B cell (primary cell): ENCODE measurements at regions not wholly inside any gene's neighbourhood (a gene's known extent, or its start where the extent isn't known, plus 50 kb on each side); places are given as distances from the start of the nearest gene placed in this dataset.

ENCODE experiments used
- ATAC-seq: fragments of 200-7000 bp; cut with Tn5 transposase; one replicate; pipeline ENCODE4 v1.10.0; 2021; ENCODE audit warnings: low read depth, mild to moderate bottlenecking, moderate number of reproducible peaks, moderate library complexity
- CTCF ChIA-PET: fragments of 350-600 bp; sonication (Branson Sonifier 250); formaldehyde crosslinking; loops from one replicate; lab custom pipeline; 2021; ENCODE audit warnings: antibody characterized with exemption, inconsistent platforms; lab: Charles Lee
- POLR2A ChIA-PET: fragments of 350-600 bp; sonication (Branson Sonifier 250); formaldehyde crosslinking; loops from one replicate; lab custom pipeline; 2021; ENCODE audit warnings: antibody characterized with exemption; lab: Charles Lee
- DNase-seq: peaks from one replicate; pipeline ENCODE4 v3.0.0; 2013
- H2AFZ ChIP-seq: 2 replicates; pipeline ENCODE4 v1.6.1; 2012; ENCODE audit warnings: mild to moderate bottlenecking, low read depth, low read length; ENCODE audit not compliant: insufficient read depth, poor library complexity, severe bottlenecking
- H3K27ac ChIP-seq, 2 donors: 1 replicate in 1 of 2; 2 replicates in 1 of 2; pipeline ENCODE4 v1.5.1; 2012 to 2013; ENCODE audit warnings: low read length in 2 of 2, mild to moderate bottlenecking in 2 of 2, moderate library complexity in 1 of 2
- H3K27me3 ChIP-seq, 4 experiments: fragments of 200-600 bp in 1 of 4; sonication (generic) in 1 of 4; replicated peaks in 1 of 4; 1 replicate in 2 of 4; 2 replicates in 2 of 4; pipeline versions ENCODE4 v1.6.1 to v1.7.0; 2013 to 2016; ENCODE audit warnings: low read length in 3 of 4, mild to moderate bottlenecking in 2 of 4, mixed read lengths in 1 of 4, moderate library complexity in 1 of 4; ENCODE audit not compliant: insufficient read depth in 4 of 4, control insufficient read depth in 3 of 4; ENCODE audit errors: control extremely low read depth in 1 of 4
- H3K36me3 ChIP-seq, 2 experiments: replicated peaks in 1 of 2; 1 replicate in 1 of 2; 2 replicates in 1 of 2; pipeline versions ENCODE4 v1.6.1 to v1.7.1; 2013; ENCODE audit warnings: low read length in 1 of 2; ENCODE audit not compliant: insufficient read depth in 2 of 2, control insufficient read depth in 1 of 2; ENCODE audit errors: control extremely low read depth in 1 of 2, extremely low read depth in 1 of 2
- H3K4me1 ChIP-seq, 2 donors: fragments of 200-600 bp in 1 of 2; sonication (generic) in 1 of 2; 1 replicate in 1 of 2; 2 replicates in 1 of 2; pipeline versions ENCODE4 v1.5.1 to v1.6.1; 2013 to 2017; ENCODE audit warnings: low read length in 2 of 2; ENCODE audit not compliant: control insufficient read depth in 2 of 2, insufficient read depth in 2 of 2
- H3K4me2 ChIP-seq: replicated peaks from 2 replicates; pipeline ENCODE3; 2012; ENCODE audit warnings: mild to moderate bottlenecking, low read depth, low read length; ENCODE audit not compliant: poor library complexity, severe bottlenecking
- H3K4me3 ChIP-seq, 5 experiments: fragments of 200-600 bp in 1 of 5; sonication (generic) in 1 of 5; 1 replicate in 3 of 5; 2 replicates in 2 of 5; pipeline versions ENCODE4 v1.5.1 to v1.7.0; 2011 to 2016; ENCODE audit warnings: low read length in 4 of 5, mild to moderate bottlenecking in 4 of 5, low read depth in 2 of 5, control low read depth in 1 of 5, moderate library complexity in 1 of 5; ENCODE audit not compliant: insufficient read depth in 1 of 5; ENCODE audit errors: control extremely low read depth in 1 of 5, extremely low read depth in 1 of 5
- H3K79me2 ChIP-seq: fragments of 200-600 bp; sonication (generic); one replicate; pipeline ENCODE4 v1.6.0; 2016; ENCODE audit warnings: low read length; ENCODE audit not compliant: control insufficient read depth, insufficient read depth
- H3K9ac ChIP-seq: fragments of 200-600 bp; sonication (generic); 2 replicates; pipeline ENCODE4 v1.6.1; 2017; ENCODE audit warnings: mild to moderate bottlenecking, low read length, moderate library complexity
- H3K9me3 ChIP-seq, 3 donors: one replicate each; pipeline versions ENCODE4 v1.6.1 to v1.7.1; 2013; ENCODE audit warnings: low read length in 2 of 3; ENCODE audit not compliant: control insufficient read depth in 2 of 3, insufficient read depth in 1 of 3; ENCODE audit errors: control extremely low read depth in 1 of 3
- H4K20me1 ChIP-seq: 2 replicates; pipeline ENCODE4 v1.6.0; 2012; ENCODE audit warnings: mild to moderate bottlenecking, low read length; ENCODE audit not compliant: insufficient read depth, control insufficient read depth, poor library complexity, severe bottlenecking
- H3K27ac Mint-ChIP-seq: one replicate; pipeline ENCODE4 v1.8.0; 2021; ENCODE audit warnings: mixed read lengths
- H3K27me3 Mint-ChIP-seq: one replicate; pipeline ENCODE4 v1.8.0; 2021; ENCODE audit warnings: mixed read lengths
- H3K4me1 Mint-ChIP-seq: one replicate; pipeline ENCODE4 v1.8.0; 2021; ENCODE audit warnings: mixed read lengths
- H3K4me3 Mint-ChIP-seq: one replicate; pipeline ENCODE4 v1.8.0; 2021; ENCODE audit warnings: mixed read lengths
- H3K9me3 Mint-ChIP-seq: one replicate; pipeline ENCODE4 v1.8.0; 2022; ENCODE audit warnings: mixed read lengths; ENCODE audit not compliant: insufficient read depth
- CTCF ChIP-seq: fragments of 200-600 bp; IDR thresholded peaks from one replicate; pipeline ENCODE4 v1.8.0; 2022; ENCODE audit warnings: antibody characterized with exemption, mild to moderate bottlenecking
- EZH2 ChIP-seq: IDR thresholded peaks from 2 replicates; pipeline ENCODE4 v1.6.1; 2012; ENCODE audit warnings: borderline replicate concordance, low read depth, mild to moderate bottlenecking, moderate library complexity, low read length; ENCODE audit not compliant: insufficient read depth, poor library complexity, severe bottlenecking
- WGBS: methylation state at CpG from one replicate; pipeline ENCODE4 v1.1.5; 2013; ENCODE audit warnings: missing lambda C conversion rate; ENCODE audit not compliant: insufficient coverage; 5-methylcytosine and 5-hydroxymethylcytosine counted together
- intact Hi-C: fragments of 100-400 bp; cut with micrococcal nuclease; formaldehyde crosslinking; loops from one replicate; pipeline ENCODE4 v1.10.0; 2022

- H4K20me1 ChIP-seq, result no peaks in the 10 kb centered on the region
Measured at GRCh38 chr2:237180187-237180586, 94.5 kb downstream of the COPS8 start.

GRCh38 chr2:237180987-237181386 is 95.3 kb downstream of the COPS8 start:
- Histone ChIP-seq H3K4me1 (no peaks in the 10 kb centered on the region), H3K4me2 (no peak overlapping the region), H4K20me1 (no peaks in the 10 kb centered on the region), H3K9me3 (no peaks in the 10 kb centered on the region), H3K4me3 (no peak overlapping the region), H2AFZ (no peak overlapping the region), H3K79me2 (no peaks in the 10 kb centered on the region), H3K27me3 (peaks cover 0 to 4% (median 0%) of the 10 kb centered on the region in 4 experiments), H3K27ac (no peak overlapping the region), H3K9ac (no peak overlapping the region), H3K36me3 (no peaks in the 10 kb centered on the region)
- peaks cover 33% of the 10 kb centered on the region for H3K27me3 Mint-ChIP-seq
- H3K4me1 Mint-ChIP-seq, result no peaks in the 10 kb centered on the region
- ATAC-seq (no peak), DNase-seq (no peak)
- H3K9me3 Mint-ChIP-seq, result no peaks in the 10 kb centered on the region
- WGBS, result no CpG with 5 or more reads among the region's 2 CpGs
- intact Hi-C loops, result no loop called here
- no peak overlapping the region for H3K4me3 Mint-ChIP-seq
- H3K27ac Mint-ChIP-seq, result no peak overlapping the region
- POLR2A ChIA-PET, result no interaction called here
- TF ChIP-seq CTCF (no peak), EZH2 (no peak)
- CTCF ChIA-PET, result no interaction called here

More at GRCh38 chr2:237180187-237180586, 94.5 kb downstream of the COPS8 start:
- intact Hi-C loops, result no loop called here
- no peak overlapping the region for H2AFZ ChIP-seq
- no peak for TF ChIP-seq EZH2
- no peak overlapping the region for H3K4me2 ChIP-seq
- CTCF ChIA-PET, result no interaction called here
- H3K4me3 ChIP-seq, result no peak overlapping the region
- no peak overlapping the region for H3K9ac ChIP-seq
- peaks cover 0 to under 1% (median 0%) of the 10 kb centered on the region in 3 donors for H3K9me3 ChIP-seq
- H3K4me3 Mint-ChIP-seq, result no peak overlapping the region
- H3K9me3 Mint-ChIP-seq, result no peaks in the 10 kb centered on the region
- no peaks in the 10 kb centered on the region for H3K36me3 ChIP-seq
- H3K27ac ChIP-seq, result no peak overlapping the region
- no peak overlapping the region for H3K27ac Mint-ChIP-seq
- H3K27me3 ChIP-seq, result peaks cover 0 to 4% (median under 1%) of the 10 kb centered on the region in 4 experiments
- H3K27me3 Mint-ChIP-seq, result peaks cover 41% of the 10 kb centered on the region
- POLR2A ChIA-PET, result no interaction called here
- no peaks in the 10 kb centered on the region for H3K4me1 Mint-ChIP-seq
- DNase-seq, result no peak
- no peak for ATAC-seq
- H3K4me1 ChIP-seq, result no peaks in the 10 kb centered on the region
- H3K79me2 ChIP-seq, result no peaks in the 10 kb centered on the region
- WGBS, result 100% methylated on average over 2 of the region's 5 CpGs
